Pancreas (tissue), 10 donors: ENCODE measurements at regions not wholly inside any gene's neighbourhood (a gene's known extent, or its start where the extent isn't known, plus 50 kb on each side); places are given as distances from the start of the nearest gene placed in this dataset.

Experiments
- ATAC-seq, 4 donors: fragments of 200-7000 bp; cut with Tn5 transposase; one replicate each; pipeline versions ENCODE4 v1.8.0 to v1.9.1; 2020; ENCODE audit warnings: mild to moderate bottlenecking in 4 of 4, moderate library complexity in 4 of 4
- DNase-seq, 6 donors: peaks; one replicate each; pipeline ENCODE4 v3.0.0-alpha.2; 2020
- FAIRE-seq: peaks from 2 replicates; lab custom pipeline; 2012; peaks lifted over from hg19 to GRCh38; lab: Jason Lieb, UNC
- H3K27ac ChIP-seq, 4 donors: fragments of 200-600 bp; sonication (generic); 1 replicate in 3 of 4; 2 replicates in 1 of 4; pipeline versions ENCODE4 v1.5.0 to v1.8.0; 2020
- H3K27me3 ChIP-seq, 4 donors: fragments of 200-600 bp; one replicate each; pipeline ENCODE4 v1.8.0; 2021
- H3K36me3 ChIP-seq, 3 donors: fragments of 200-600 bp; sonication (generic) in 1 of 3; one replicate each; pipeline versions ENCODE4 v1.5.0 to v1.8.0; 2020 to 2021
- H3K4me1 ChIP-seq, 3 donors: fragments of 200-600 bp; one replicate each; pipeline ENCODE4 v1.8.0; 2021
- H3K4me3 ChIP-seq, 4 donors: fragments of 200-600 bp; sonication (generic) in 2 of 4; one replicate each; pipeline versions ENCODE4 v1.5.0 to v1.8.0; 2020 to 2021
- H3K9me3 ChIP-seq, 4 donors: fragments of 200-600 bp; one replicate each; pipeline ENCODE4 v1.8.0; 2021
- WGBS, 2 donors: extraction: QIAGEN DNeasy Blood & Tissue Kit; methylation state at CpG; one replicate each; pipeline ENCODE4 v1.1.7; 2013; 5-methylcytosine and 5-hydroxymethylcytosine counted together
- intact Hi-C, 3 donors: fragments of 100-400 bp; cut with DNase I; formaldehyde crosslinking; loops; one replicate each; pipeline versions ENCODE4 v1.11.1 to v1.14.2; 2022
- TF ChIP-seq, protein P1 (sequence below), 4 donors: fragments of 200-600 bp; sonication (generic) in 3 of 4; IDR thresholded peaks; one replicate each; pipeline versions ENCODE4 v1.5.0 to v1.8.0; 2021; ENCODE audit warnings: antibody characterized with exemption in 4 of 4
- donor health status: healthy with polysubstance abuse.
- donor health status: DM: no; HTN: no; CAD: no; lungs with moderate emphysema.
- donor health status: DM: no; HTN: no; CAD: no.
- donor health status: control.
- donor health status: control.
- donor health status: Bipolar disorder and iron deficiency.
- donor health status: DM: yes; HTN: yes; CAD: no.
- donor health status: DM: no; HTN: no; CAD: no.
- donor health status: DM: no; HTN: no; CAD: no.
- donor health status: DM: yes; HTN: yes; CAD: no.

DNA sequence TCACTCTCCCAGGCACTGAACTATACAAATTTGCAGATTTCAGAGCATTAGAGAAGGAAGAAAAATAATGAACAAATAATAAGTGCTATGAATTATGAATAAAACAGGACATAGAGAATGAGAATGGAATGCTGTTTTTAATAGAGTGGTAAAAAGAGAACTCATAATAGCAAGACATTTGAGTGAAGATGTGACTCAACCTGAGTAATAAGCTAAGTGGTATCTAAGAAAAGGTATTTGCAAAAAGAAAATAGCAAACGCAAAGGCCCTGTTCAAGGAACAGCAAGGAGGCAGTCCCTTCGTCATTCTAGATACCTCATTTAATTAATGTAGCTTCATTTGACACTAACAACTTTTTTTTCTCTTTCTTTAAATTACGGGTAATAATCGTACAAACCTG lies 1910.0 kb upstream of the TENM3 start:
- H3K27me3 ChIP-seq = no peaks in the 10 kb centered on the region
- H3K9me3 ChIP-seq = no peaks in the 10 kb centered on the region
- WGBS, 2 donors = 72 to 88% methylated on average over 4 of the region's 4 CpGs
- H3K4me3 ChIP-seq = no peak overlapping the region
- intact Hi-C loops = no loop called here
- H3K36me3 ChIP-seq = no peaks in the 10 kb centered on the region
- H3K4me1 ChIP-seq = no peaks in the 10 kb centered on the region
- H3K27ac ChIP-seq = no peak overlapping the region
- DNase-seq (no peak), FAIRE-seq (no peak), ATAC-seq (no peak)
- TF ChIP-seq, protein P1, sequence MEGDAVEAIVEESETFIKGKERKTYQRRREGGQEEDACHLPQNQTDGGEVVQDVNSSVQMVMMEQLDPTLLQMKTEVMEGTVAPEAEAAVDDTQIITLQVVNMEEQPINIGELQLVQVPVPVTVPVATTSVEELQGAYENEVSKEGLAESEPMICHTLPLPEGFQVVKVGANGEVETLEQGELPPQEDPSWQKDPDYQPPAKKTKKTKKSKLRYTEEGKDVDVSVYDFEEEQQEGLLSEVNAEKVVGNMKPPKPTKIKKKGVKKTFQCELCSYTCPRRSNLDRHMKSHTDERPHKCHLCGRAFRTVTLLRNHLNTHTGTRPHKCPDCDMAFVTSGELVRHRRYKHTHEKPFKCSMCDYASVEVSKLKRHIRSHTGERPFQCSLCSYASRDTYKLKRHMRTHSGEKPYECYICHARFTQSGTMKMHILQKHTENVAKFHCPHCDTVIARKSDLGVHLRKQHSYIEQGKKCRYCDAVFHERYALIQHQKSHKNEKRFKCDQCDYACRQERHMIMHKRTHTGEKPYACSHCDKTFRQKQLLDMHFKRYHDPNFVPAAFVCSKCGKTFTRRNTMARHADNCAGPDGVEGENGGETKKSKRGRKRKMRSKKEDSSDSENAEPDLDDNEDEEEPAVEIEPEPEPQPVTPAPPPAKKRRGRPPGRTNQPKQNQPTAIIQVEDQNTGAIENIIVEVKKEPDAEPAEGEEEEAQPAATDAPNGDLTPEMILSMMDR (IDR thresholded peaks at IDR 0.05) = no peak

DNA sequence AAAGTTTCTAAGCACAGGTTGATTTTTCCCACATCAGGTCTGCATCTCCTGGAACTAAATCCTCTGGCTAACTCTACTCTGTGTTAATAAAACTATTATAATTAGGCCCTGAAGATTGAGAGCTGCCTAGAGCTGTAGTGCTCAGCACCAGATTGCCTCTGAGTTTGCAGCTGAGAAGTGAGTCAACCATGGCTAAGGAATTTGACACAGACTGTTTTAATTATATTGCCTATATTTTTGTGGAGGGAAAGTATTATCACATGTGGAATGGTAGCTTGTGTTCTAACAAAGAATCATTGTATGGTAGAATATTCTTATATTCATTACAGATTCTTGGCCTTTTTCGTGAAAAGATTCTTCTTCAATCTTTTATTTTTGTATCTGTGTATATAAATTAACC lies 1907.6 kb upstream of the TENM3 start:
- DNase-seq (no peak), FAIRE-seq (no peak), ATAC-seq (no peak)
- Histone ChIP-seq H3K27me3 (no peaks in the 10 kb centered on the region), H3K9me3 (no peaks in the 10 kb centered on the region), H3K36me3 (no peaks in the 10 kb centered on the region), H3K4me1 (no peaks in the 10 kb centered on the region), H3K4me3 (no peak overlapping the region), H3K27ac (no peak overlapping the region)
- 0 to 74% methylated on average over 1 of the region's 1 CpG for WGBS, 2 donors
- intact Hi-C loops = no loop called here
- TF ChIP-seq, protein P1 (IDR thresholded peaks at IDR 0.05) = no peak

DNA sequence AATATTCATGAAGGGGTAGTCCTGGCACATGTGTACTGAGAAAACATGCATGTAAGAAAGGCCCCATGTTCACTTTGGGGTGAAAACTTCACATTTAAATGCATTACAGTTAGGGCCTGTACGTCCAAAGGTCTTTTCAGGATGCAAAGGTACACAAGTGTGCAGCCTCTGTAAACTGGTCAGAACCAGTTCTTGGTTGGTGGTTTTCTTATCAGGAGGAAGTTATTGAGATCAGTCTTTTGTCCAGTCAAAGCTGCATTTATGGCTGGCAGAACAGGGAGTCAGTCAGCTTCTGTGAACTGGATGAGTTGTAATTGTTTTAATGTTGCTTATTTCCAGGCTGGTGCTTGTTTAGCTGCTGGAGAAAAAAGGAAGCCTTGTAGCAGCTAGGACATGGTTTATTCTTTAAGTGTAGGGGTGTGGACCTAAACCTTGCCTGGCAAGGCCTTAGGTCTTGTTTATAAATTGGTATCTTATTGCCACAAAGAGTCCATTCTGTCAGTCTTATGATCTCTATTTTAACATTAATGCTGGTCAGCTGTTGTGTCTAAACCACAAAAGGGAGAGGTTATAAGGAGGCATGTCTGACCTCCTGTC lies 1906.6 kb upstream of the TENM3 start:
- Histone ChIP-seq H3K4me1 (no peaks in the 10 kb centered on the region), H3K4me3 (no peak overlapping the region), H3K27ac (no peak overlapping the region), H3K36me3 (no peaks in the 10 kb centered on the region), H3K27me3 (no peaks in the 10 kb centered on the region), H3K9me3 (no peaks in the 10 kb centered on the region)
- 0 to 66% methylated on average over 1 of the region's 1 CpG for WGBS, 2 donors
- TF ChIP-seq, protein P1 (IDR thresholded peaks at IDR 0.05) = no peak
- FAIRE-seq (no peak), ATAC-seq (no peak), DNase-seq (no peak)
- intact Hi-C loops = no loop called here

DNA sequence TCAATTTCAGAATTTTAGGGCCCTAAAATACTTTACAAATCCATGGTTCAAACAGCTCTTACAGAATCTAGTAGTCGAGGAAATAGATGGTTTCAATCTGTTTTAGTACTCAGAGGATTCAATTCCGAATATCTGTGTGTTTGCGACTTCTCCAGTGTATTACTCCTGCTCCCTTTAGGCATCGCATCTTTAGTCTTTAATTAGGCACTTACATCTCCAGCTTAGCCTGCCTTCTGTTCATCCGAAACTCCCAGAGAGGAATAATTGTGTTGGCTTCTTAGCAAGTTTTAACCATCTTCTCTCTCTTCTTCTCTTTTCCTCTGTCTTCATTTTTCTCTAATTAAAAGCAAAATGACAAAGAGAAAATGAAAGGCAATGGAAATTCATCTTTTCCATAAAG lies 1901.3 kb upstream of the TENM3 start:
- ATAC-seq (no peak), DNase-seq (no peak), FAIRE-seq (no peak)
- H3K4me1 ChIP-seq = no peaks in the 10 kb centered on the region
- 77 to 86% methylated on average over 5 of the region's 5 CpGs for WGBS, 2 donors
- intact Hi-C loops = no loop called here
- H3K27ac ChIP-seq = no peak overlapping the region
- TF ChIP-seq, protein P1 (IDR thresholded peaks at IDR 0.05) = no peak
- H3K9me3 ChIP-seq = no peaks in the 10 kb centered on the region
- H3K4me3 ChIP-seq = no peak overlapping the region
- no peaks in the 10 kb centered on the region for H3K27me3 ChIP-seq
- H3K36me3 ChIP-seq = no peaks in the 10 kb centered on the region

DNA sequence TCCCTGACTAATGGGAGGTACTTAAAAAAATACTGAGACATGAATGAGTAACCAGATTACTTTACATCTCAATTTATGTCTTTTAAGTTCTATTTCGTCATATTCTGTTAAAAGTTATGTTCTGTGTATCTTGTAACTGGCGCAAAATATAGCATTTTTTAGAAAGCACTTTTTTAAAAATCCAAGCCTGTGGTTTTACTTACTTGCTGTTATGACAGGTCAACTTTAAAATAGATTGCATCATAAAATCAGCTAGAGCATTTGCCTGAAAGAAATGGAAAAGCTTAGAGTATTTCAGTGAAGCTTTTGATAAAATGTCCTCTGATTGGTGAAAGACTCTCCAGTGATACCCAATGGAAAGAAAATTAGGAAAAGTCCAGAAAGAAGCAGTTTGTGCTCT lies 1892.3 kb upstream of the TENM3 start:
- Histone ChIP-seq H3K9me3 (no peaks in the 10 kb centered on the region), H3K27me3 (no peaks in the 10 kb centered on the region), H3K27ac (no peak overlapping the region), H3K4me3 (no peak overlapping the region), H3K4me1 (no peaks in the 10 kb centered on the region), H3K36me3 (no peaks in the 10 kb centered on the region)
- no peak for DNase-seq
- ATAC-seq = no peak
- intact Hi-C loops = no loop called here
- WGBS, 2 donors = 67 to 77% methylated on average over 2 of the region's 2 CpGs
- no peak for FAIRE-seq
- TF ChIP-seq, protein P1 (IDR thresholded peaks at IDR 0.05) = no peak
